ENCODE measurements at regions not wholly inside any gene's neighbourhood (a gene's known extent, or its start where the extent isn't known, plus 50 kb on each side); places are given as distances from the start of the nearest gene placed in this dataset.

DNA sequence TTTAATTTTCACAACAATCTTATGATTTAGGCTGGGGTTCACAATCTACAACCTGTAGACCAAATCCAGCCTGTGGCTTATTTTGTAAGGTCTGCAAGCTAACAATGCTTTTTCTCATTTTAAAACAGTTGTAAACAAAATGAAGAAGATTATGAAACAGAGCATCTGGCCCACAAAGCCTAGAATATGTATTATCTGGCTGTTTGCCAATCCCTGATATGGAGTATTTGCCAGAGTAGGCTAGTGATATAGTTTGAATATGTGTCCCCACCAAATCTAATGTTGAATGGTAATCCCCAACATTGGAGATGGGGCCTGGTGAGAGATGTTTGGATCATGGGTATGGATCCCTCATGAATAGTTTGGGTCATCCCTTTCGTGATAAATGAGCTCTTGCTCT lies 201.8 kb downstream of the DHX35 start:
- H3K9me3 Mint-ChIP-seq (ENCODE audit: low read depth) = no peaks in the 10 kb centered on the region
- TF ChIP-seq, protein P1, sequence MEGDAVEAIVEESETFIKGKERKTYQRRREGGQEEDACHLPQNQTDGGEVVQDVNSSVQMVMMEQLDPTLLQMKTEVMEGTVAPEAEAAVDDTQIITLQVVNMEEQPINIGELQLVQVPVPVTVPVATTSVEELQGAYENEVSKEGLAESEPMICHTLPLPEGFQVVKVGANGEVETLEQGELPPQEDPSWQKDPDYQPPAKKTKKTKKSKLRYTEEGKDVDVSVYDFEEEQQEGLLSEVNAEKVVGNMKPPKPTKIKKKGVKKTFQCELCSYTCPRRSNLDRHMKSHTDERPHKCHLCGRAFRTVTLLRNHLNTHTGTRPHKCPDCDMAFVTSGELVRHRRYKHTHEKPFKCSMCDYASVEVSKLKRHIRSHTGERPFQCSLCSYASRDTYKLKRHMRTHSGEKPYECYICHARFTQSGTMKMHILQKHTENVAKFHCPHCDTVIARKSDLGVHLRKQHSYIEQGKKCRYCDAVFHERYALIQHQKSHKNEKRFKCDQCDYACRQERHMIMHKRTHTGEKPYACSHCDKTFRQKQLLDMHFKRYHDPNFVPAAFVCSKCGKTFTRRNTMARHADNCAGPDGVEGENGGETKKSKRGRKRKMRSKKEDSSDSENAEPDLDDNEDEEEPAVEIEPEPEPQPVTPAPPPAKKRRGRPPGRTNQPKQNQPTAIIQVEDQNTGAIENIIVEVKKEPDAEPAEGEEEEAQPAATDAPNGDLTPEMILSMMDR (IDR thresholded peaks at IDR 0.05) = no peak
- DNase-seq (ENCODE audit: low spot score) = no peak
- H3K27me3 Mint-ChIP-seq (ENCODE audit: low read depth) = peaks cover 17% of the 10 kb centered on the region
- no peaks in the 10 kb centered on the region for H3K4me1 Mint-ChIP-seq (ENCODE audit: low read depth)
- H3K36me3 Mint-ChIP-seq (ENCODE audit: low read depth) = no peaks in the 10 kb centered on the region
- H3K27ac Mint-ChIP-seq (ENCODE audit: unreplicated experiment) = no peak overlapping the region
- H3K4me3 Mint-ChIP-seq (ENCODE audit: unreplicated experiment) = no peak overlapping the region

DNA sequence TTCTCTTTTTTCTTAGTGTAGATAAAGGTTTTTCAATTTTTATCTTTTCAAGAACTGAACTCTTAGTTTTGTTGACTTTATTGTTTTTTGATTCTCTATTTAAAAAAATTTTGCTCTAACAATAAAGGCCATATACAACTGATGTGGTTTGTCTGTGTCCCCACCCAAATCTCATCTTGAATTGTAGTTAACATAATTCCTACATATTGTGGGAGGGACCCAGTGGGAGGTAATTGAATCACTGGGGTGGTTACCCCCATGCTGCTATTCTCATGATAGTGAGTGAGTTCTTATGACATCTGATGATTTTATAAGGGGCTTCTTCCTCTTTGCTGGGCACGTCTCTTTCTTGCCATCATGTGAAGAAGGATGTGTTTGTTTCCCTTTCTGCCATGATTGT lies 199.8 kb downstream of the DHX35 start:
- Mint-ChIP-seq H3K9me3 (ENCODE audit: low read depth) (no peaks in the 10 kb centered on the region), H3K27ac (ENCODE audit: unreplicated experiment) (no peak overlapping the region), H3K4me1 (ENCODE audit: low read depth) (no peaks in the 10 kb centered on the region), H3K36me3 (ENCODE audit: low read depth) (no peaks in the 10 kb centered on the region), H3K27me3 (ENCODE audit: low read depth) (peaks cover 20% of the 10 kb centered on the region), H3K4me3 (ENCODE audit: unreplicated experiment) (no peak overlapping the region)
- TF ChIP-seq, protein P1 (IDR thresholded peaks at IDR 0.05) = no peak
- no peak for DNase-seq (ENCODE audit: low spot score)

DNA sequence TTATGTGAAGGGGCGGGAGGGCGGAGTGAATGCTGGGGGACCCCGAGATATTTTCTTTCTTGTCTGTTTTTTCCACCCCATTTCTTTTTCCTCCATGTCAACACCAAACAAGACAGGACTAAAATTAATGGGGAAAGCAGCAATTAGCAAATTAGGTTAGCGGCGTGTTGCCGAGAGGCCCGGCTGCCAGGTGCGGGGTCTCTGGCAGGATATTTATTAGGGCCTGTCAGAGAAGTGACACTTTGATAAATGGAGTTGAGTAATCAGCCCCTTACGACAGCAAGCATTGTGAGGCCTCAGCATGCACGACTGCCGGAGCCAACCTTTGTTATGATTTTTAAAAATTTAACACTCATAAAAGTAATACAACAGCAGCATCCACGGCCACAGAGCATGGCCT lies 193.8 kb downstream of the DHX35 start:
- no peak overlapping the region for H3K4me3 Mint-ChIP-seq (ENCODE audit: unreplicated experiment)
- no peaks in the 10 kb centered on the region for H3K36me3 Mint-ChIP-seq (ENCODE audit: low read depth)
- H3K9me3 Mint-ChIP-seq (ENCODE audit: low read depth) = no peaks in the 10 kb centered on the region
- no peak for DNase-seq (ENCODE audit: low spot score)
- H3K27ac Mint-ChIP-seq (ENCODE audit: unreplicated experiment) = no peak overlapping the region
- no peaks in the 10 kb centered on the region for H3K4me1 Mint-ChIP-seq (ENCODE audit: low read depth)
- peaks cover 20% of the 10 kb centered on the region for H3K27me3 Mint-ChIP-seq (ENCODE audit: low read depth)
- TF ChIP-seq, protein P1 (IDR thresholded peaks at IDR 0.05) = no peak

DNA sequence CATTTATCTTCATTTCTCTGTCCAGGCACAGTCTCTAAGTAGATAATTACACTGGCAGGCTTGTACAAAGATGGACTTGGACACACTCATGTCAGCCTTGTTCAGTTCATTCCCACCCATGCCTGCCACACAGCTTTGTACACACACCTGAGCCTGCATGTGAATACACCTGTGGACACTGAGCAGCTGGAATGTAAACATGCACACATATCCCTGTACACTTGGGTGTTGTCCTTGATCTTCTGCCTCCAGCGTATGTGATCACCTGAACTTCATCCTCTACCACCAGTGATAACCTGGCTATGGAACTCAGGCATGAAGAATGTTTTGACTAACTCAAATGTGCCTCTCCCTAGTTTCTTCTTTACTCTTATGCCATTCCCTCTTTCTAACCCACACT lies 190.6 kb downstream of the DHX35 start:
- no peaks in the 10 kb centered on the region for H3K36me3 Mint-ChIP-seq (ENCODE audit: low read depth)
- no peaks in the 10 kb centered on the region for H3K9me3 Mint-ChIP-seq (ENCODE audit: low read depth)
- H3K27me3 Mint-ChIP-seq (ENCODE audit: low read depth) = peaks cover 12% of the 10 kb centered on the region
- DNase-seq (ENCODE audit: low spot score) = no peak
- no peak overlapping the region for H3K4me3 Mint-ChIP-seq (ENCODE audit: unreplicated experiment)
- no peak overlapping the region for H3K27ac Mint-ChIP-seq (ENCODE audit: unreplicated experiment)
- TF ChIP-seq, protein P1 (IDR thresholded peaks at IDR 0.05) = no peak
- no peaks in the 10 kb centered on the region for H3K4me1 Mint-ChIP-seq (ENCODE audit: low read depth)

DNA sequence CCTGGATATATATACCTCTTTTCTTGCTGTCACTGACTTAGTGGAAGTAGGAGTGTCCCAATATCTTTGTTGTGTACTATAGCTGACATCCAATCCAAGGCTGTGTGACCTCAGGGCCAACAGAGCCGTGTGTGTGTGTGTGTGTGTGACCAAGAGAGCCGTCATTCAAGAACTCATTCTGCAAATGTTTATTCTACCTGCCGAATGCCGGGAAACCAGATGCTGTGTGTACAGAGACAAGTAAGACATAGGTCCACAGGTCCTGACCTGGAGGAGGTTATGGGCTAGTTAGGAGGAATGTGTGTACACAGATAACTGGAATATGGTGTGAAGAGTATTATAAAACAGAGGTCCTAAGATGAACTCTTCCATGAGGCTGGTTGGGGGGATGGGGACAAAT lies 190.0 kb downstream of the DHX35 start:
- TF ChIP-seq, protein P1 (IDR thresholded peaks at IDR 0.05) = no peak
- Mint-ChIP-seq H3K9me3 (ENCODE audit: low read depth) (no peaks in the 10 kb centered on the region), H3K27ac (ENCODE audit: unreplicated experiment) (no peak overlapping the region), H3K4me3 (ENCODE audit: unreplicated experiment) (no peak overlapping the region), H3K4me1 (ENCODE audit: low read depth) (no peaks in the 10 kb centered on the region), H3K27me3 (ENCODE audit: low read depth) (peaks cover 11% of the 10 kb centered on the region), H3K36me3 (ENCODE audit: low read depth) (no peaks in the 10 kb centered on the region)
- DNase-seq (ENCODE audit: low spot score) = no peak

All from chondrocyte (in vitro differentiated cells).